OCI-LY1 (cell line): ENCODE measurements at regions not wholly inside any gene's neighbourhood (a gene's known extent, or its start where the extent isn't known, plus 50 kb on each side); places are given as distances from the start of the nearest gene placed in this dataset.

Experiments
- H2AFZ ChIP-seq: fragments of 200-600 bp; sonication (generic), shearing (Covaris generic); 2 replicates; pipeline ENCODE4 v1.6.0; 2014; ENCODE audit warnings: antibody characterized with exemption, mild to moderate bottlenecking, low read length
- H3F3A ChIP-seq: fragments of 200-600 bp; sonication (generic), shearing (Covaris generic); 2 replicates; pipeline ENCODE4 v1.6.0; 2014; ENCODE audit warnings: mild to moderate bottlenecking, antibody characterized with exemption, low read length, moderate library complexity; ENCODE audit not compliant: insufficient read depth
- H3K27ac ChIP-seq: fragments of 200-600 bp; sonication (generic); 2 replicates; pipeline ENCODE4 v1.5.1; 2014; ENCODE audit warnings: low read length, mixed run types, mild to moderate bottlenecking, low read depth; ENCODE audit not compliant: poor library complexity, severe bottlenecking
- H3K27me3 ChIP-seq: fragments of 200-600 bp; sonication (generic); 2 replicates; pipeline ENCODE4 v1.6.0; 2014; ENCODE audit warnings: antibody characterized with exemption, mild to moderate bottlenecking, low read length, moderate library complexity; ENCODE audit not compliant: insufficient read depth
- H3K36me3 ChIP-seq: fragments of 200-600 bp; sonication (generic); 2 replicates; pipeline ENCODE4 v1.6.1; 2014; ENCODE audit warnings: mild to moderate bottlenecking, antibody characterized with exemption, low read length, moderate library complexity, mixed read lengths; ENCODE audit not compliant: insufficient read depth
- H3K4me1 ChIP-seq: fragments of 200-600 bp; sonication (generic); 2 replicates; pipeline ENCODE4 v1.5.1; 2014; ENCODE audit warnings: mild to moderate bottlenecking, low read length, moderate library complexity; ENCODE audit not compliant: insufficient read depth, severe bottlenecking
- H3K4me2 ChIP-seq: fragments of 200-600 bp; sonication (generic), shearing (Covaris generic); 2 replicates; pipeline ENCODE4 v1.6.1; 2014; ENCODE audit warnings: low read length
- H3K4me3 ChIP-seq: fragments of 200-600 bp; sonication (generic); 2 replicates; pipeline ENCODE4 v1.5.1; 2014; ENCODE audit warnings: low read length, low read depth, mild to moderate bottlenecking, mixed read lengths; ENCODE audit not compliant: poor library complexity, severe bottlenecking
- H3K79me2 ChIP-seq: fragments of 200-600 bp; shearing (Covaris generic); 2 replicates; pipeline ENCODE4 v1.6.1; 2016; ENCODE audit warnings: mixed run types, low read length, mixed read lengths; ENCODE audit not compliant: insufficient read depth
- H3K9ac ChIP-seq: fragments of 200-600 bp; sonication (generic), shearing (Covaris generic); 2 replicates; pipeline ENCODE4 v1.6.1; 2014; ENCODE audit warnings: mild to moderate bottlenecking, low read length, mixed read lengths
- H3K9me2 ChIP-seq: fragments of 200-600 bp; sonication (generic), shearing (Covaris generic); 2 replicates; pipeline ENCODE4 v1.6.1; 2014; ENCODE audit warnings: low read depth, mild to moderate bottlenecking, low read length, mixed read lengths
- H3K9me3 ChIP-seq: fragments of 200-600 bp; shearing (Covaris generic); 2 replicates; pipeline ENCODE4 v1.6.1; 2014; ENCODE audit warnings: low read length, mixed read lengths
- H4K20me1 ChIP-seq: fragments of 200-600 bp; sonication (generic), shearing (Covaris generic); 2 replicates; pipeline ENCODE4 v1.6.0; 2016; ENCODE audit warnings: mild to moderate bottlenecking, low read length; ENCODE audit not compliant: insufficient read depth
- CTCF ChIP-seq: fragments of 200-600 bp; sonication (generic), shearing (Covaris generic); IDR thresholded peaks from 2 replicates; pipeline ENCODE4 v1.5.1; 2017; ENCODE audit warnings: mild to moderate bottlenecking, antibody characterized with exemption, low read length, moderate library complexity, mixed read lengths
- EZH2 ChIP-seq: fragments of 200-600 bp; sonication (generic), shearing (Covaris generic); IDR thresholded peaks from 2 replicates; pipeline ENCODE4 v1.8.0; 2017; ENCODE audit warnings: borderline replicate concordance, mixed run types, mild to moderate bottlenecking, antibody characterized with exemption, low read length, moderate library complexity, mixed read lengths

- TF ChIP-seq EZH2: no peak
- no peak for TF ChIP-seq CTCF
- Histone ChIP-seq H3K4me2 (no peak overlapping the region), H3K36me3 (no peaks in the 10 kb centered on the region), H4K20me1 (no peaks in the 10 kb centered on the region), H2AFZ (no peak overlapping the region), H3K9ac (no peak overlapping the region), H3K4me1 (no peaks in the 10 kb centered on the region), H3K27ac (no peak overlapping the region), H3K4me3 (no peak overlapping the region), H3K9me2 (no peaks in the 10 kb centered on the region), H3K79me2 (no peaks in the 10 kb centered on the region), H3K27me3 (peaks cover 10% of the 10 kb centered on the region), H3K9me3 (no peaks in the 10 kb centered on the region), H3F3A (no peaks in the 10 kb centered on the region)
Observed at GRCh38 chr16:11446566-11447119, 101.4 kb downstream of the RMI2 start.

GRCh38 chr16:11447272-11447671 is 102.0 kb downstream of the RMI2 start:
- Histone ChIP-seq H3F3A (no peaks in the 10 kb centered on the region), H3K9ac (no peak overlapping the region), H3K9me3 (no peaks in the 10 kb centered on the region), H3K36me3 (no peaks in the 10 kb centered on the region), H3K4me2 (no peak overlapping the region), H3K27ac (no peak overlapping the region), H3K79me2 (no peaks in the 10 kb centered on the region), H3K9me2 (no peaks in the 10 kb centered on the region), H4K20me1 (no peaks in the 10 kb centered on the region), H3K4me1 (no peaks in the 10 kb centered on the region), H3K4me3 (no peak overlapping the region), H2AFZ (no peak overlapping the region), H3K27me3 (peaks cover 14% of the 10 kb centered on the region)
- TF ChIP-seq EZH2: no peak
- no peak for TF ChIP-seq CTCF

- Histone ChIP-seq H3K27me3 (peaks cover 14% of the 10 kb centered on the region), H3K4me3 (no peak overlapping the region)
Observed at GRCh38 chr16:11447836-11448235, 102.6 kb downstream of the RMI2 start.

More at GRCh38 chr16:11447836-11448235, 102.6 kb downstream of the RMI2 start:
- Histone ChIP-seq H3F3A (no peaks in the 10 kb centered on the region), H3K4me1 (no peaks in the 10 kb centered on the region), H3K27ac (no peak overlapping the region), H3K4me2 (no peak overlapping the region), H3K36me3 (no peaks in the 10 kb centered on the region), H3K9ac (no peak overlapping the region), H3K9me2 (no peaks in the 10 kb centered on the region), H3K9me3 (no peaks in the 10 kb centered on the region), H3K79me2 (no peaks in the 10 kb centered on the region), H4K20me1 (no peaks in the 10 kb centered on the region), H2AFZ (no peak overlapping the region)
- TF ChIP-seq EZH2 (no peak), CTCF (no peak)
